ENCODE measurements at regions not wholly inside any gene's neighbourhood (a gene's known extent, or its start where the extent isn't known, plus 50 kb on each side); places are given as distances from the start of the nearest gene placed in this dataset.

DNA sequence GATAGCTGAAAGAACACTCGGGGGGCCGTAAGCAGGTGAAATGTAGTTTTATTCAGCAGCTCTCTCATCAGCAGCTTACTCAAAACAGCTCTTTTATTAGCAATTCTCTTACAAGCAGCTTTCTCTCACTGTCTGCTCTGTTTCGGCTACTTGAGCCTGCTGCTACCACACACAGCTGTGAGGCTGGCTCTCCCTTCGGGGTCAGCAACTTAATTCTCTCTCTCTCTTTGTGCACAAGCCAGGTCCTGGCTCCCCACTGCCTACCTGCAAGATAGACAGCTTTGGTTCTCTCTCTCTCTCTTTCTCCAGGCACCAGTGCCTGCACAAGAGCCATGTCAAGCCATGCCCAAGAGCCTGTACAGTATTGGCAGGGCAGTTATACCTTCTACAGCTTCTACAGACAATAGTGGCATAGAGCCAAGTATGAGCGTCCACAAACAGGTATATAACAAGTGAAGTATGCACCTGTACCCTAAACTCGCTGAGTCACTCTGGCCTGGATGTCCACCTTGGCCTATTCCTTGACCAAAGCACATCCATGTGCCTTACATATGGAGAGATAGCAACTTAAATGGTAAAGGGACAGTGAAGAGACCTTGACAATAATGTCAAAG is 110.8 kb downstream of the MTNR1B start:
- DNase-seq: no peak

DNA sequence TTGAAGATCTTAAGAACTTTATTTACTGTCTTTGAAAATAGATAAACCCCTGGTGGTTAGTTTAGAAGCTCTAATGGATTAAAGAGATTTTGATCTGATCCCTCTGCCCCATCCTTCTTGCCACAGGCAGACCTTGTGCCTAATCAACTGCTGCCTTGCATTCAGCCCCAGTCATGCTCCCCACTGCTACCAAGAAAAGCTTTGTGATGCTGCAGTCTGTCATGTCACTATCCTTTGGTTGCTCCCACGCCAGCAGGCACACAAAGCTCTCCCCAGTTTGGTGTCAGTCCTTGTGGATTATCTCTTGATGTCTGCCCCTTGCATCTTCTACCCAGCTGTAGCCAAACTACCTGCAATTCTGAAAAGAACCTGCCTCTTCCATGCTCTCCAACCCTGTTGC is 112.2 kb downstream of the MTNR1B start:
- no peak for DNase-seq

DNA sequence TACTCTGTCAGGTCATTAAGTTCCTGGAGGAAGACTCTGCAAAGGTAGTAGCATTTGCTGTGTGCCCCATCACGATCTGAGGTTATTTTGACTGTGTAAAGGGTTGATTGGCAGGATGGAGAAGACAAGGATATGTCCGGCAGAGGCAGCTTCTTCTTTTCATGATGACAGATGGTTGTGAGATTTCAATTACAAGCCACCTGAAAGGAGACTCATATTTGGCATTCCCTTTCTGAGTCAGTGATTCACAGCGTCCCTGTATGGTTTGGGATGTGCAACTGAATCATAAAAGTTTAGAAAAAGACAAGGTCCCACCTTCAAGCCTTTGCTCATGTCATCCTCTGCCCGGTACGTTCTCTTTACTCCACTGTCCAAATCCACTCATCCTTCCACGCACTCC is 113.4 kb downstream of the MTNR1B start:
- no peak for DNase-seq

- DNase-seq: no peak
These were observed 112.9 kb downstream of the SLC36A4 start for GRCh38 chr11:93084727-93085505.

DNA sequence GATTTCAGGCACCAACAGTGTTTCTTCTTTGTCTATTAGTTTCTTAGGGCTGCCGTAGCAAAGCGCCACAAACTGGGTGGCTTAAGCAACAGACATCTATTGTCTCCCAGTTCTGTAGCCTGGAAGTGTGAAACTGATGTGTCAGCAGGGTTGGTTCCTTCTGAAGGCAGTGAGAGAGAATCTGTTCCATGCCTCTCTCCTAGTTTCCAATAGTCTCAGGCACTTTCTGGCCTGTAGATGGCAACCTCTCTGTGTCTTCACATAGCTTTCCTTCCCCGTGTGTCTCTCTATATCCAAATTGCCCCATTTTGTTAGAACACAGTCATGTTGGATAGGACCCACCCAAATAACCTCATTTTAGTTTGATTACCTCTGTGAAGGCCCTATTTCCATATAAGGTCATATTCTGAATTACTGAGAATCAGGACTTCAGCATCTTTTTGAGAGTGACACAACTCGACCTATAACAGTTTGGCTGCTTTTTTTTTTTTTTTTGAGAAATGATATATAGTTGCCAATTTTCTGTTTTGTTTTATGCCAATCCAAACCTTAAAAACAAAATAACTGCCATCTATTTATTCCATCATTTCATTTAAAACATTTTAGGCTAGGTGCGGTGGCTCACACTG is 108.2 kb downstream of the SLC36A4 start:
- DNase-seq: peak; percentile 32
